ENCODE measurements at regions not wholly inside any gene's neighbourhood (a gene's known extent, or its start where the extent isn't known, plus 50 kb on each side); places are given as distances from the start of the nearest gene placed in this dataset.

GRCh38 chr3:19093084-19093483, 55.2 kb upstream of the KCNH8 start:
- POLR2A ChIA-PET: no interaction called here
- Mint-ChIP-seq H3K4me1 (no peaks in the 10 kb centered on the region), H3K27ac (no peak overlapping the region), H3K4me3 (no peak overlapping the region), H3K9me3 (peaks cover 3% of the 10 kb centered on the region), H3K27me3 (peaks cover 2% of the 10 kb centered on the region), H3K36me3 (no peaks in the 10 kb centered on the region)
- no peak for ATAC-seq (ENCODE audit: low read depth)
- DNase-seq: no peak

DNA sequence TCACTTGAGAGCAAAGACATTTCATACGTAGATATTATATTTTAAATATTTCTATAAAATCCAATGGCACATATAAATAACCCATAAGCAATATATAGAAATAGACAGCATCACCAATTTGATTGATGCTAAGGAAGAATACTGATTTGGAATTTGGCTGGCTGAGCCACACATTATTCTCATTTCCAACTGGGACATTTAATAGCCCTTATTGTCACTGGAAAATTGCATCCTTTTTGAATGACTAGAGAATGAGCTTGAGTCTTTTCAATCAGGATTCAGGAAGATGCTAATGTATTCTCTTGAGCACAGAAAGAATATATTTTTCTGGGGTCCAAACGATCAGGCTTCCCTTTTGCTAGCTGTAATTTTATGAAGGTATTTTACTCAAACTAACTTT, 70.9 kb upstream of the KCNH8 start:
- Mint-ChIP-seq H3K27ac (no peak overlapping the region), H3K4me1 (no peaks in the 10 kb centered on the region), H3K27me3 (peaks cover 2% of the 10 kb centered on the region), H3K9me3 (no peaks in the 10 kb centered on the region), H3K36me3 (no peaks in the 10 kb centered on the region), H3K4me3 (no peak overlapping the region)
- ATAC-seq (ENCODE audit: low read depth) (no peak), DNase-seq (no peak)
- POLR2A ChIA-PET: no interaction called here

- no peak for ATAC-seq (ENCODE audit: low read depth)
- Mint-ChIP-seq H3K4me3 (no peak overlapping the region), H3K27me3 (peaks cover 2% of the 10 kb centered on the region), H3K27ac (no peak overlapping the region), H3K4me1 (no peaks in the 10 kb centered on the region), H3K36me3 (no peaks in the 10 kb centered on the region), H3K9me3 (peaks cover 2% of the 10 kb centered on the region)
- POLR2A ChIA-PET: no interaction called here
- no peak for DNase-seq
Measured at GRCh38 chr3:19075037-19075436, 73.3 kb upstream of the KCNH8 start.

DNA sequence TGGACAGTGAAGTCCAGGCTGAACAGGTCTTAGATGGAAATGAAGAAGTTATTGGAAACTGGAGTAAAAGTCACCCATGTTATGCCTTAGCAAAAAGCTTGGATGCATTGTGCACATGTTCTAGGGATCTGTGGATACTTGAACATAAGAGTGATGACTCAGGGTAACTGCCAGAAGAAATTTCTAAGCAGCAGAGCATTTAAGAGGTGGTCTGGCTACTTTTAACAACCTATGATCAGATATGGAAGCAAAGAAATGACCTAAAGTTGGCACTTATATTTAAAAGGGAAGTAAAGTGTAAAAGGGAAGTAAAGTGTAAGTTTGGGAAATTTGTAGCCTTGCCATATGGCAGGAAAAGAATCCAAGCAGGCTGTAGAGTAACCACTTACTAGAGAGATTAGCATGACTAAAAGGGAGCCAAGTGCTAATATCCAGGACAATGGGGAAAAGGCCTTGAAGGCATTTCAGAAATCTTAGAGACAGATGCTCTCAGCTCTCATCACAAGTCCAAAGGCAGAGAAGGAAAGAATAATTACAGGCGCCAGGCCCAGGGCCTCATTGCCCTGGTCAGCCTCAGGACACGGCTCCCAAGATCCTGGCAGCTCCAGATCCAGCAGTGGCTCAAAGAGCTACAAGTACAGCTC, 73.9 kb upstream of the KCNH8 start:
- POLR2A ChIA-PET: no interaction called here
- Mint-ChIP-seq H3K9me3 (peaks cover 2% of the 10 kb centered on the region), H3K36me3 (no peaks in the 10 kb centered on the region), H3K4me3 (no peak overlapping the region), H3K4me1 (no peaks in the 10 kb centered on the region), H3K27me3 (no peaks in the 10 kb centered on the region), H3K27ac (no peak overlapping the region)
- DNase-seq (no peak), ATAC-seq (ENCODE audit: low read depth) (no peak)

- Mint-ChIP-seq H3K4me3 (no peak overlapping the region), H3K36me3 (no peaks in the 10 kb centered on the region), H3K9me3 (peaks cover 2% of the 10 kb centered on the region), H3K27ac (no peak overlapping the region), H3K27me3 (no peaks in the 10 kb centered on the region), H3K4me1 (no peaks in the 10 kb centered on the region)
- POLR2A ChIA-PET: no interaction called here
- no peak for ATAC-seq (ENCODE audit: low read depth)
- no peak for DNase-seq
Measured at GRCh38 chr3:19073341-19074105, 74.8 kb upstream of the KCNH8 start.

DNA sequence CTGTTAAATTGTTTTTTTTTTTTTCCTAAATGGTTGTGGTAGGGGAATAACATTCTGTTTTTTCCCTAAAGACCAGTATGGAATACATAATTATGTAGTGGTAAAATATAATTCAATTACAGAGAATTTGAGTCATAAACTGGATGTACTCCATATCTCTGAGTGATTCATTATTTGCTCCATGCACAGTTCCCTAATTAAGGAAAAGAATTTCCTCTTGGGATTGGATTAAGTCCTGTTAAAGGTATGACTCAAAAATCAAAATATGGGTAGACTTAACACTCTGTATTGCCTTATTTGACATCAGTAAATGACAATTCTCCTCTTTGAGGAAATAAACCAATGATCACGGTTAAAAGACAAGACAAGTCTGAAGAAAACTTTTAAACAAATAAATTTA, 78.0 kb upstream of the KCNH8 start:
- H3K4me1 Mint-ChIP-seq: no peaks in the 10 kb centered on the region
- H3K4me3 Mint-ChIP-seq: no peak overlapping the region
- DNase-seq (no peak), ATAC-seq (ENCODE audit: low read depth) (no peak)
- H3K27me3 Mint-ChIP-seq: peaks cover 3% of the 10 kb centered on the region
- no peak overlapping the region for H3K27ac Mint-ChIP-seq
- H3K36me3 Mint-ChIP-seq: no peaks in the 10 kb centered on the region
- H3K9me3 Mint-ChIP-seq: peaks cover 2% of the 10 kb centered on the region
- POLR2A ChIA-PET: no interaction called here

- no peak for DNase-seq
- Mint-ChIP-seq H3K4me3 (no peak overlapping the region), H3K27ac (no peak overlapping the region), H3K27me3 (peaks cover 3% of the 10 kb centered on the region), H3K4me1 (no peaks in the 10 kb centered on the region), H3K9me3 (no peaks in the 10 kb centered on the region), H3K36me3 (no peaks in the 10 kb centered on the region)
- ATAC-seq (ENCODE audit: low read depth): no peak
- POLR2A ChIA-PET: no interaction called here
Measured at GRCh38 chr3:19065027-19065426, 83.3 kb upstream of the KCNH8 start.

DNA sequence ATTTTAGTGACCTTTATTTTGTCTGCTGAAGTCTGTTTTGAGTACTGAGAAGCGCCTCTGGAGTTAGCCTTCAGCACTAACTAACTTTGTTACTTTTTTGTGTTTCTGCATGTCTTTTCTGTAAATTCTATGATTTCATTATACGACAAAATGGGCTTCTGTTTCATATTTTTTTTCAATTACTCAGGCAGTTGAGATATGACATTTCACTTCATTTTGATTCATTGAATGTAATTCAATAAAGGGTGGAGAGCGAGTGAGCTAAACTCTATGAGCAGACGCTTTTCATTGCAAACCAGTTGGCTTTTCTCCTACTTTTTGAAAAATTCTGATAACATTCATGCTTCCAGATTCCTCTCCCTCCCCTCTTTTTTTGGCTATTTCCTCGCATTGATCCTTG, 84.4 kb upstream of the KCNH8 start:
- Mint-ChIP-seq H3K4me1 (no peaks in the 10 kb centered on the region), H3K27ac (no peak overlapping the region), H3K36me3 (no peaks in the 10 kb centered on the region), H3K9me3 (no peaks in the 10 kb centered on the region), H3K4me3 (no peak overlapping the region), H3K27me3 (peaks cover 3% of the 10 kb centered on the region)
- ATAC-seq (ENCODE audit: low read depth) (no peak), DNase-seq (no peak)
- POLR2A ChIA-PET: no interaction called here

DNA sequence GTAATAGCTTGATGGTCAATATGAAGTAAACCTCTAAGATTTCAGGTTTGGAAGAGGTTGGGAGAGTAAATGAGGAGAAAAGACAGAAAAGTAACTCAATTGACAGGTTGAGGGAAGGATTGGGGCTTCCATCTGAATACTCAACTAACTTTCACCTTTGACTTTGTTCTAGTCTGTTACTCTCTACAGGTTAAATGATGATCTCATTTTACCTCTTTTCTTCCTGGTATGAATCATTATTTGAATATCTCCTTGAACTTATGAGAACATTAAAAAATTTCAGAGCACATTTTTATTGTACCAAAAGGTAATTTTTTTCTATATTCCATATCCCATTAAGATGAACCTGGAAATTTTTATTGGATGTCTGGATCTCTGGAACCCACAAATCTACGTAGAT, 87.9 kb upstream of the KCNH8 start:
- Mint-ChIP-seq H3K4me3 (no peak overlapping the region), H3K27me3 (peaks cover 4% of the 10 kb centered on the region), H3K27ac (no peak overlapping the region), H3K4me1 (no peaks in the 10 kb centered on the region), H3K36me3 (no peaks in the 10 kb centered on the region), H3K9me3 (no peaks in the 10 kb centered on the region)
- POLR2A ChIA-PET: no interaction called here
- ATAC-seq (ENCODE audit: low read depth) (no peak), DNase-seq (no peak)

DNA sequence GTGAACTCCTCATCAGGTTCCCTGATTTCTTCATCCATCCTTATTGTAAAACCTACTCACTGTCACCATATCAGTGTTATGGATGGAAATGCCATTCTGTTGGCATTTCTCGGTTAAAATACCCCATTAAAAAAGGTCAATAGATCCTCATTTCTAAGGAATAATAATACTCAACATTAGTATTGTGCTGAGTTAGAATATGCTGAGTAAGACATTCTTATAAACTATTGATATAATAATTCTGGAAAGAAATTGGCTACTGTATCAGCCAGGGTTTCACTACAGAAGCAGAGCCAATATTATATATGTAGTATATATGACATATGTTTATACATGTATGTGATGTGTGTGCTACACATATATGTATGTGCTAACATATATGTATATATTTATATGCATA, 95.4 kb upstream of the KCNH8 start:
- no peak for DNase-seq
- H3K27me3 Mint-ChIP-seq: peaks cover 4% of the 10 kb centered on the region
- H3K4me1 Mint-ChIP-seq: no peaks in the 10 kb centered on the region
- POLR2A ChIA-PET: no interaction called here
- H3K27ac Mint-ChIP-seq: no peak overlapping the region
- H3K9me3 Mint-ChIP-seq: no peaks in the 10 kb centered on the region
- no peak for ATAC-seq (ENCODE audit: low read depth)
- no peak overlapping the region for H3K4me3 Mint-ChIP-seq
- no peaks in the 10 kb centered on the region for H3K36me3 Mint-ChIP-seq

- Mint-ChIP-seq H3K27me3 (no peaks in the 10 kb centered on the region), H3K36me3 (no peaks in the 10 kb centered on the region)
Measured at GRCh38 chr3:19046440-19046839, 101.9 kb upstream of the KCNH8 start.

GRCh38 chr3:19030522-19030839, 117.8 kb upstream of the KCNH8 start:
- no peaks in the 10 kb centered on the region for H3K4me1 Mint-ChIP-seq
- no peak overlapping the region for H3K27ac Mint-ChIP-seq
- H3K4me3 Mint-ChIP-seq: no peak overlapping the region
- POLR2A ChIA-PET: no interaction called here
- no peaks in the 10 kb centered on the region for H3K36me3 Mint-ChIP-seq
- DNase-seq (no peak), ATAC-seq (ENCODE audit: low read depth) (no peak)
- no peaks in the 10 kb centered on the region for H3K9me3 Mint-ChIP-seq
- peaks cover 5% of the 10 kb centered on the region for H3K27me3 Mint-ChIP-seq

More at GRCh38 chr3:19046440-19046839, 101.9 kb upstream of the KCNH8 start:
- Mint-ChIP-seq H3K27ac (no peak overlapping the region), H3K4me1 (no peaks in the 10 kb centered on the region), H3K9me3 (no peaks in the 10 kb centered on the region), H3K4me3 (no peak overlapping the region)
- POLR2A ChIA-PET: no interaction called here
- ATAC-seq (ENCODE audit: low read depth): no peak
- DNase-seq: no peak

GRCh38 chr3:19029837-19030521, 118.3 kb upstream of the KCNH8 start:
- POLR2A ChIA-PET: no interaction called here
- no peak for ATAC-seq (ENCODE audit: low read depth)

GRCh38 chr3:19025441-19025840, 122.9 kb upstream of the KCNH8 start:
- H3K27me3 Mint-ChIP-seq: no peaks in the 10 kb centered on the region
- DNase-seq: no peak
- no peak for ATAC-seq (ENCODE audit: low read depth)
- no peaks in the 10 kb centered on the region for H3K4me1 Mint-ChIP-seq
- H3K27ac Mint-ChIP-seq: no peak overlapping the region
- H3K36me3 Mint-ChIP-seq: no peaks in the 10 kb centered on the region
- H3K9me3 Mint-ChIP-seq: no peaks in the 10 kb centered on the region
- POLR2A ChIA-PET: no interaction called here
- no peak overlapping the region for H3K4me3 Mint-ChIP-seq

More at GRCh38 chr3:19029837-19030521, 118.3 kb upstream of the KCNH8 start:
- Mint-ChIP-seq H3K9me3 (no peaks in the 10 kb centered on the region), H3K36me3 (no peaks in the 10 kb centered on the region), H3K4me1 (no peaks in the 10 kb centered on the region), H3K27ac (no peak overlapping the region), H3K27me3 (peaks cover 5% of the 10 kb centered on the region), H3K4me3 (no peak overlapping the region)
- no peak for DNase-seq

All from activated naive CD8-positive, alpha-beta T cell treated with anti-CD3 and anti-CD28 coated beads, Interleukin-2, amount 10 ng/mL, durations not matched to agents 7 days and 5 days (primary cell).